ENCODE measurements at regions not wholly inside any gene's neighbourhood (a gene's known extent, or its start where the extent isn't known, plus 50 kb on each side); places are given as distances from the start of the nearest gene placed in this dataset.

DNA sequence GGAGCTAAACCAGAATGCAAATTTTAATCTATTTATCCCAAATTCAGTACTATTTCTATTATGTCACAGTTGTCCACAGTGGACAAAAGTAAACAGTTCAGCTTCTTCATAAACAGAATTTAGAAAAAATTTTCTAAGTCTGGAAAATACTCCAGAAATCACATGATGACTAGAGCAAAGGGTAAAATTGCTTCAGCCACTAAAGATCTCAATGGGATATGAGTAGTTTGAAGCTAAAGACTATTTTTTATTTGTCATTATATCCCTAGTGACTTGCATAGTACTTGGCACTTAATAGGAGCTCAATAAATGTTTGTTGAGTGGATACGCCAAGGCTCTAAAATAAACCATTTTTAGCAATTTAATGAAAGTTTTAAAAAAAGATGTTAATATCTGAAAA is 354.3 kb upstream of the AGTR1 start:
- TF ChIP-seq EP300 (IDR thresholded peaks at IDR 0.05; ENCODE audit: borderline replicate concordance) (no peak), CEBPB (IDR thresholded peaks at IDR 0.05) (no peak), RAD21 (IDR thresholded peaks at IDR 0.05; ENCODE audit: low read depth) (no peak), NFIC (IDR thresholded peaks at IDR 0.05) (no peak), CREB1 (IDR thresholded peaks at IDR 0.05; ENCODE audit: low read depth) (no peak), EGR1 (IDR thresholded peaks at IDR 0.05) (no peak), TAF1 (IDR thresholded peaks at IDR 0.05; ENCODE audit: low read depth) (no peak), TCF12 (IDR thresholded peaks at IDR 0.05; ENCODE audit: low read depth) (no peak)
- TF ChIP-seq, protein P1, sequence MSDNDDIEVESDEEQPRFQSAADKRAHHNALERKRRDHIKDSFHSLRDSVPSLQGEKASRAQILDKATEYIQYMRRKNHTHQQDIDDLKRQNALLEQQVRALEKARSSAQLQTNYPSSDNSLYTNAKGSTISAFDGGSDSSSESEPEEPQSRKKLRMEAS (IDR thresholded peaks at IDR 0.05) = no peak
- TF ChIP-seq, protein P2, sequence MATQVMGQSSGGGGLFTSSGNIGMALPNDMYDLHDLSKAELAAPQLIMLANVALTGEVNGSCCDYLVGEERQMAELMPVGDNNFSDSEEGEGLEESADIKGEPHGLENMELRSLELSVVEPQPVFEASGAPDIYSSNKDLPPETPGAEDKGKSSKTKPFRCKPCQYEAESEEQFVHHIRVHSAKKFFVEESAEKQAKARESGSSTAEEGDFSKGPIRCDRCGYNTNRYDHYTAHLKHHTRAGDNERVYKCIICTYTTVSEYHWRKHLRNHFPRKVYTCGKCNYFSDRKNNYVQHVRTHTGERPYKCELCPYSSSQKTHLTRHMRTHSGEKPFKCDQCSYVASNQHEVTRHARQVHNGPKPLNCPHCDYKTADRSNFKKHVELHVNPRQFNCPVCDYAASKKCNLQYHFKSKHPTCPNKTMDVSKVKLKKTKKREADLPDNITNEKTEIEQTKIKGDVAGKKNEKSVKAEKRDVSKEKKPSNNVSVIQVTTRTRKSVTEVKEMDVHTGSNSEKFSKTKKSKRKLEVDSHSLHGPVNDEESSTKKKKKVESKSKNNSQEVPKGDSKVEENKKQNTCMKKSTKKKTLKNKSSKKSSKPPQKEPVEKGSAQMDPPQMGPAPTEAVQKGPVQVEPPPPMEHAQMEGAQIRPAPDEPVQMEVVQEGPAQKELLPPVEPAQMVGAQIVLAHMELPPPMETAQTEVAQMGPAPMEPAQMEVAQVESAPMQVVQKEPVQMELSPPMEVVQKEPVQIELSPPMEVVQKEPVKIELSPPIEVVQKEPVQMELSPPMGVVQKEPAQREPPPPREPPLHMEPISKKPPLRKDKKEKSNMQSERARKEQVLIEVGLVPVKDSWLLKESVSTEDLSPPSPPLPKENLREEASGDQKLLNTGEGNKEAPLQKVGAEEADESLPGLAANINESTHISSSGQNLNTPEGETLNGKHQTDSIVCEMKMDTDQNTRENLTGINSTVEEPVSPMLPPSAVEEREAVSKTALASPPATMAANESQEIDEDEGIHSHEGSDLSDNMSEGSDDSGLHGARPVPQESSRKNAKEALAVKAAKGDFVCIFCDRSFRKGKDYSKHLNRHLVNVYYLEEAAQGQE (IDR thresholded peaks at IDR 0.05; ENCODE audit: low read depth) = no peak
- TF ChIP-seq, protein P3, sequence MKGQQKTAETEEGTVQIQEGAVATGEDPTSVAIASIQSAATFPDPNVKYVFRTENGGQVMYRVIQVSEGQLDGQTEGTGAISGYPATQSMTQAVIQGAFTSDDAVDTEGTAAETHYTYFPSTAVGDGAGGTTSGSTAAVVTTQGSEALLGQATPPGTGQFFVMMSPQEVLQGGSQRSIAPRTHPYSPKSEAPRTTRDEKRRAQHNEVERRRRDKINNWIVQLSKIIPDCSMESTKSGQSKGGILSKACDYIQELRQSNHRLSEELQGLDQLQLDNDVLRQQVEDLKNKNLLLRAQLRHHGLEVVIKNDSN (IDR thresholded peaks at IDR 0.05) = no peak
